ENCODE measurements at regions not wholly inside any gene's neighbourhood (a gene's known extent, or its start where the extent isn't known, plus 50 kb on each side); places are given as distances from the start of the nearest gene placed in this dataset.

- no peak overlapping the region for H3K27ac ChIP-seq (ENCODE audit: low read length)
- ATAC-seq = no peak
- BruUV-seq (replicated peaks) = no TSS peak
- peaks cover 44% of the 10 kb centered on the region for H3K27me3 ChIP-seq (ENCODE audit: control insufficient read depth, insufficient read depth, low read length)
- in situ Hi-C loops (cut with HindIII; ENCODE audit: low pct_unique_long_range_greater_than_20kb, low sequenced_read_pairs) (no loop called here), intact Hi-C loops (cut with micrococcal nuclease; ENCODE audit: unreplicated experiment) (no loop called here)
- ChIA-PET CTCF (no interaction called here), POLR2A (no interaction called here)
- TF ChIP-seq SIN3A (IDR thresholded peaks at IDR 0.05; ENCODE audit: borderline replicate concordance, insufficient read depth, low read depth, low read length) = no peak
- TF ChIP-seq, protein P1, sequence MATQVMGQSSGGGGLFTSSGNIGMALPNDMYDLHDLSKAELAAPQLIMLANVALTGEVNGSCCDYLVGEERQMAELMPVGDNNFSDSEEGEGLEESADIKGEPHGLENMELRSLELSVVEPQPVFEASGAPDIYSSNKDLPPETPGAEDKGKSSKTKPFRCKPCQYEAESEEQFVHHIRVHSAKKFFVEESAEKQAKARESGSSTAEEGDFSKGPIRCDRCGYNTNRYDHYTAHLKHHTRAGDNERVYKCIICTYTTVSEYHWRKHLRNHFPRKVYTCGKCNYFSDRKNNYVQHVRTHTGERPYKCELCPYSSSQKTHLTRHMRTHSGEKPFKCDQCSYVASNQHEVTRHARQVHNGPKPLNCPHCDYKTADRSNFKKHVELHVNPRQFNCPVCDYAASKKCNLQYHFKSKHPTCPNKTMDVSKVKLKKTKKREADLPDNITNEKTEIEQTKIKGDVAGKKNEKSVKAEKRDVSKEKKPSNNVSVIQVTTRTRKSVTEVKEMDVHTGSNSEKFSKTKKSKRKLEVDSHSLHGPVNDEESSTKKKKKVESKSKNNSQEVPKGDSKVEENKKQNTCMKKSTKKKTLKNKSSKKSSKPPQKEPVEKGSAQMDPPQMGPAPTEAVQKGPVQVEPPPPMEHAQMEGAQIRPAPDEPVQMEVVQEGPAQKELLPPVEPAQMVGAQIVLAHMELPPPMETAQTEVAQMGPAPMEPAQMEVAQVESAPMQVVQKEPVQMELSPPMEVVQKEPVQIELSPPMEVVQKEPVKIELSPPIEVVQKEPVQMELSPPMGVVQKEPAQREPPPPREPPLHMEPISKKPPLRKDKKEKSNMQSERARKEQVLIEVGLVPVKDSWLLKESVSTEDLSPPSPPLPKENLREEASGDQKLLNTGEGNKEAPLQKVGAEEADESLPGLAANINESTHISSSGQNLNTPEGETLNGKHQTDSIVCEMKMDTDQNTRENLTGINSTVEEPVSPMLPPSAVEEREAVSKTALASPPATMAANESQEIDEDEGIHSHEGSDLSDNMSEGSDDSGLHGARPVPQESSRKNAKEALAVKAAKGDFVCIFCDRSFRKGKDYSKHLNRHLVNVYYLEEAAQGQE (IDR thresholded peaks at IDR 0.05; ENCODE audit: insufficient read depth in 1 of 2, low read depth in 2 of 2, low read length in 1 of 2) = no peak
- TF ChIP-seq CTCF (IDR thresholded peaks at IDR 0.05) = no peak
- TF ChIP-seq TCF7L2 (IDR thresholded peaks at IDR 0.05; ENCODE audit: low read depth, low read length) = no peak
- no peaks in the 10 kb centered on the region for H3K9me3 ChIP-seq (ENCODE audit: control insufficient read depth, insufficient read depth, low read depth, low read length)
- H3K36me3 ChIP-seq (ENCODE audit: control insufficient read depth, insufficient read depth, low read length) = no peaks in the 10 kb centered on the region
- no peak for DNase-seq (ENCODE audit: low read depth, low spot score)
- no peaks in the 10 kb centered on the region for H3K4me1 ChIP-seq (ENCODE audit: control insufficient read depth, insufficient read depth, low read length)
- no peak overlapping the region for H3K4me3 ChIP-seq (ENCODE audit: low read depth in 2 of 2, low read length in 2 of 2)
These were observed 262.9 kb upstream of the B3GAT1 start for GRCh38 chr11:134674974-134675373.

DNA sequence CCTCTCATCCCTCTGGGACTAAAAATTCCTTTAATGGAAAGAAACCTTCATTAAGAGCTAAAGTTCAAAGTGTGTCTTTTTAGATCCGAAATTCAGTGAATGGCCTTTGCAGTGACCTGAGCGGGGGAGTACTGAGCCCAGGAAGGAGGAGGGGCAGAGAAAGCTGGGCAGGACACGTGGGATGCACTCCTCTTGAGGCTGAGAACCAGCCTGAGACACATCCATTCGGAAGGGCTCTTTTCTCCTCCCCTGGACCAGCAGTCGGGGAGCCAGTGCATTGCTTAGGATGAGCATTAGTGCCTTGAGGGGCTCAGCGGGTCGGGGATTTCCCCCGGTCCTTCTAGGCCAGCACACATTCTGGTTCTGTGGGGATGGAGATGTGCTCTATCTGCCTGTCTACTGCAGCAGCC lies 258.9 kb upstream of the B3GAT1 start:
- no TSS peak for BruUV-seq (replicated peaks)
- in situ Hi-C loops (cut with HindIII; ENCODE audit: low pct_unique_long_range_greater_than_20kb, low sequenced_read_pairs) (no loop called here), intact Hi-C loops (cut with micrococcal nuclease; ENCODE audit: unreplicated experiment) (no loop called here)
- no peak for TF ChIP-seq POLR2AphosphoS5 (IDR thresholded peaks at IDR 0.05; ENCODE audit: low read depth, low read length)
- Histone ChIP-seq H3K4me3 (ENCODE audit: low read depth in 2 of 2, low read length in 2 of 2) (no peak overlapping the region), H3K4me1 (ENCODE audit: control insufficient read depth, insufficient read depth, low read length) (no peaks in the 10 kb centered on the region), H3K9me3 (ENCODE audit: control insufficient read depth, insufficient read depth, low read depth, low read length) (no peaks in the 10 kb centered on the region), H3K36me3 (ENCODE audit: control insufficient read depth, insufficient read depth, low read length) (no peaks in the 10 kb centered on the region), H3K27ac (ENCODE audit: low read length) (no peak overlapping the region), H3K27me3 (ENCODE audit: control insufficient read depth, insufficient read depth, low read length) (peaks cover 50% of the 10 kb centered on the region)
- DNase-seq (ENCODE audit: low read depth, low spot score) (no peak), ATAC-seq (no peak)
- ChIA-PET POLR2A (no interaction called here), CTCF (no interaction called here)

- Histone ChIP-seq H3K27me3 (ENCODE audit: control insufficient read depth, insufficient read depth, low read length) (peaks cover 48% of the 10 kb centered on the region), H3K27ac (ENCODE audit: low read length) (no peak overlapping the region), H3K4me3 (ENCODE audit: low read depth in 2 of 2, low read length in 2 of 2) (no peak overlapping the region), H3K4me1 (ENCODE audit: control insufficient read depth, insufficient read depth, low read length) (no peaks in the 10 kb centered on the region), H3K9me3 (ENCODE audit: control insufficient read depth, insufficient read depth, low read depth, low read length) (no peaks in the 10 kb centered on the region), H3K36me3 (ENCODE audit: control insufficient read depth, insufficient read depth, low read length) (no peaks in the 10 kb centered on the region)
- no TSS peak for BruUV-seq (replicated peaks)
- intact Hi-C loops (cut with micrococcal nuclease; ENCODE audit: unreplicated experiment) (no loop called here), in situ Hi-C loops (cut with HindIII; ENCODE audit: low pct_unique_long_range_greater_than_20kb, low sequenced_read_pairs) (no loop called here)
- DNase-seq (ENCODE audit: low read depth, low spot score) (no peak), ATAC-seq (0 out of 2 replicates have a peak, but pooled peaks have one; percentile 31)
- TF ChIP-seq POLR2AphosphoS5 (IDR thresholded peaks at IDR 0.05; ENCODE audit: low read depth, low read length) (no peak), TCF7L2 (IDR thresholded peaks at IDR 0.05; ENCODE audit: low read depth, low read length) (no peak), SIN3A (IDR thresholded peaks at IDR 0.05; ENCODE audit: borderline replicate concordance, insufficient read depth, low read depth, low read length) (no peak), CTCF (IDR thresholded peaks at IDR 0.05) (no peak)
- TF ChIP-seq, protein P1 (IDR thresholded peaks at IDR 0.05; ENCODE audit: insufficient read depth in 1 of 2, low read depth in 2 of 2, low read length in 1 of 2) = no peak
- POLR2A ChIA-PET = no interaction called here
- CTCF ChIA-PET = no interaction called here
These were observed 258.3 kb upstream of the B3GAT1 start for GRCh38 chr11:134670247-134670782.

All from Panc1 (cell line).